ENCODE measurements at regions not wholly inside any gene's neighbourhood (a gene's known extent, or its start where the extent isn't known, plus 50 kb on each side); places are given as distances from the start of the nearest gene placed in this dataset.
"Not testable (repeated sequence)": the region's sequence is repeated elsewhere in the genome, so short reads cannot be mapped to it uniquely, and the experiment has no call there.

DNA sequence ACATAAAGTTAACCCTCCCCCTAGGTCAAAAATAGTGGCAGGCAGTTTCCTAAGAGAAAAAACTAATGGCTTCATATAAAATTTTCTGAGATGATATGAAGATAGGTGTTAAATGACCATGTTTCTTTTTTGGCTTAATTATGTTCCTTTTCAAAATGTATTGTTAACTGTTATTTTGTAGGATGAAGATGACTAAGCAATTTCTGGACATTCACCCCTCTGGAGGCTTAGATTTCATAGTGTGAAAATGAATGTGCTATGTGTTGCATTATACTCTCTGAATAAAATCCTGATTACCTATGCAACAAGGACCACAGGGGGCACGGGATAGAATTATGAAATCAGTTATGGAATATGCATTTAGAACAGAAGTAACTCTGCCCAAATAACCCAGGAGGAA, 233.5 kb downstream of the MRPS30 start:
- DNase-seq (ENCODE audit: low read depth) = no peak

DNA sequence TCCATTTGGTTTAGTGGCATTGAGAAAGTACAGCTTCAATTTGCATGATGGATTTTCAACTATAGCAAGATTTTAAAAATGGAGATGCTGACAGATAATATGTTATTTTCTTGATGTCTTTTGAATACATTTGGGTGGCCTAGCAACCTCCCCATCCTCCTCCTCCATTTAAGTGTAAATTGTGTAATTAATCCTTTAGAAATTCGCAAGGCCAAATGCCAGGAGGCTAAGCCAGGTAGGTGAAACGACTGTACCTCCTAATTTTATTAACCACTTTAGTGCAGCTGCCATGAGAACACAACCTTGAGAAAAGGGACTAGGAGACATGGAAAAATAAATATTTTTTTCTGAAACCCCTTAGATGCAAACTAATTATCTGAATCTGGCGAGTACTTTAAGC, 248.8 kb downstream of the MRPS30 start:
- DNase-seq (ENCODE audit: low read depth) = no peak

GRCh38 chr5:45060724-45061123, 252.0 kb downstream of the MRPS30 start:
- DNase-seq (ENCODE audit: low read depth) = no peak

DNA sequence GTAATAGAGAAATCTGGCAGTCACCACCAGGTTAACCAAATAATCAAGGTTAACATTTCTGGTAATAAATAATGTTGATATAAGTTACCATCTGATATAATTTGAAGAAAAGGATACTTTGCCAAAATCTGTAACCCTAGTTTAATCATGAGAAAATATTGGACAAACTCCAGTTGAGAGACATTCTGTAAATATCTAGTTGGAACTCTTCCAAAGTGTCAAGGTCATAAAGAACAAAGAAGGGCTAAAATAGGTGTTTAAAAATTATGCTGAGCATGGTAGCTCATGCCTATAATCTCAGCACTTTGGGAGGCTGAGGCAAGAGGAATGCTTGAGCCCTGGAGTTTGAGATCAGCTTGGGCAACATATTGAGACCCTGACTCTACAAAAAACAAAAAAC, 253.3 kb downstream of the MRPS30 start:
- no peak for DNase-seq (ENCODE audit: low read depth)

DNA sequence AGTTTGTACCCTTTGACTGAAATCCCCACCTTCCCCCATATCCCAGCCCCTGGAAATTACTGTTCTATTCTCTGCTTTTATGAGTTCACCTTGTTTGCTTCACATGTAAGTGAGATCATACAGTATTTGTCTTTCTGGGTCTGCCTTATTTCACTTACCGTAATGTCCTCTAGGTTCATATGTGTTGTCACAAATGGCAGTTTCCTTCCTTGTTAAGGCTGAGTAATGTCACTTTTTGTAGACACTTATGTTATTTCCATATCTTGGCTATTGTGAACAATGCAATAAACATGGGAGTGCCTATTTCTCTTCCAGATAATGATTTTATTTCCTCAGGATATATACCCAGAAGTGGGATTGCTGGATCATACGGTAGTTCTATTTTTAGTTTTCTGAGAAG, 272.3 kb downstream of the MRPS30 start:
- no peak for DNase-seq (ENCODE audit: low read depth)

DNA sequence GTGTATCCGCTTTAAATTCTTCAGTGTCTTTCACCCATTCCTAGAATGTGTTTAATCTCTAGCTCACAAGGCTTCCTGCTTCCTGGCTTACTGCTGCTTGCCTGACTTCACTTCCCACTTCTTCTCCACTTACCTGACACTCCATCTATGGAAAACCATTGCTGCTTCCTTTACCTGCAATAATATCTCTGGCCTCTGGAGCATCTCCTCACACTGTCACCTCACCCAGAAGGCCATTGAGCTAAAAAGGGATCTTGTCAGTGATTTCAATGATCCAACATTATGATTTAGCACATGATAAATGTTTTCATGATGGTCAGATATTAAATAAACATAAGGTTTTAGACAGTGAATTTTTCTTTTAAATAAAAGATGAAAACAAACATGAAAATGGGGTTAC, 281.1 kb downstream of the MRPS30 start:
- no peak for DNase-seq (ENCODE audit: low read depth)

DNA sequence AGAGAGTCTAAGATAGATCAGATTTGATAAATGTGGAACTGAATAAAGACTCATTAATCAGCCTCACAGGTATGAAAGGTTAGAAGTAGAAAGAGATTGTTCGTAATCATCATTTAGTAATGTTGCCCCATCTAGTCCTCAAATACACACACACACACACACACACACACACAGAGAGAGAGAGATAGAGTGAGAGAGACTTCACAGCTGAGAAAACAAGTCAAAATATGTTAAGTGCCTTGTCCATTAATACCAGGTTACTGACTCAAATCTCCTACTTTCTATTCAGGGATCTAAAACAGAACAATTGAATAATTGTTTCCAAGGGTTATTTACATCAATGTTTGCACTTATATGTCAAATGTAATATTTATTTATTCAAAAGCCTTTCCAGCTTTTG, 284.6 kb downstream of the MRPS30 start:
- no peak for DNase-seq (ENCODE audit: low read depth)

DNA sequence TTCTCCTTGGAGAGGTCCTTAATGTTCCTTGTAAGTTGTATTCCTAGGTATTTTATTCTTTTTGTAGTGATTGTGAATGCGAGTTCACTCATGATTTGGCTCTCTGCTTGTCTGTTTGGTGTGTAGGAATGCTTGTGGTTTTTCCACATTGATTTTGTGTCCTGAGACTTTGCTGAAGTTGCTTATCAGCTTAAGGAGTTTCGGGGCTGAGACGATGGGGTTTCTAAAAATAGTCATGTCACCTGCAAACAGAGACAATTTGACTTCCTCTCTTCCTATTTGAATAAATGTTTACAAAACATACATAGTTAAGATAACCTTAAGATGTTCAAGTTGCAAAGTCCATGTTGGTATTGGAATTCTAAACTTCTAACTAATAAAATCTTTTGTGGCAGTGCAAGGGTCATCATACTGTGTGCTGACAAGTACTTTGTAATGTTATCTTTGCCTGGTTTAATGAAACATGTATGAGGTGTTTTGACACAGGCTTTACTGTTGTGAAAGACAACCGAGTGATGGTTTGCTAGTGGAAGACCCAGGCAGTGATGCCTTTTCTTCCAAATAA, 286.2 kb downstream of the MRPS30 start:
- DNase-seq (ENCODE audit: low read depth) = no peak

- DNase-seq (ENCODE audit: low read depth) = no peak
Measured at GRCh38 chr5:45098483-45098882, 289.7 kb downstream of the MRPS30 start.

GRCh38 chr5:45101146-45101545, 292.4 kb downstream of the MRPS30 start:
- DNase-seq (ENCODE audit: low read depth) = peak; percentile 57

GRCh38 chr5:45105491-45105994, 296.8 kb downstream of the MRPS30 start:
- DNase-seq (ENCODE audit: low read depth) = no peak

DNA sequence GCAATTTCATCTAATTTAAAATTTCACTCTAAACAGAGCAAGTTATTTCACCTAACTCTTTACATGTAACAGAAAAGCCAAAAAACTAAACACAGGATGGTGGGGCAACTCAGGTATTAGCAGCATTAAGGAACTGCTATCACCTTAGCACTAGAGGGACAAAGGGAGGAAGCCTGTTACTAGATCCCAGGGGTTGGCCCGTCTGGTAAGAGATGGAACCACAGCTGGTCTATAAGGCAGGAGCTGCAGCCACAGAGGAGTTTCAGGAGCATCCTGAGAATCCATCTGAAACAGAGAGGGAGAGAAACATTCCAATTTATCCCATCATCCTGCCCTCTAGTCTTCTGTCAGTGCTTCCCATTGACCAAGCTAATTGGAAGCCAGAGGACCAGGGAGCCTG, 300.3 kb downstream of the MRPS30 start:
- no peak for DNase-seq (ENCODE audit: low read depth)

DNA sequence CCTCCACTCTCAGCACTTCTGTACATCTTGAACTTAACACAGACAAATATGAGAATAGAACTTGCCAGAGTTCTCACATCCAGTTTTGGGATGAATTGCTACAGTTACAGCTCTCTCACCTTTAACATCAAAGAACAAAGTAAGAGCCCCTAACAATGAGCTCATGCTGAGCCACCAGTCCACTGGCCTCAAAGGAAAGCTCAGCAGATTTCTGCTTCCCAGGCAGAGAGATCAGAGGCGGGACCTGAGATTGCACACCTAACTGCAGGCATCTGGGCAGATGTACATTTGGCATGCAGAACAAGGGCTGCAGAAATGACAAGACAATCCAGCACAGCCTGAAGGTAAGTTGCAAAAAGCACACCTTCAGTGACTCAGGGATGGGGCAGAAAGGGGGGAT, 300.9 kb downstream of the MRPS30 start:
- DNase-seq (ENCODE audit: low read depth) = no peak

DNA sequence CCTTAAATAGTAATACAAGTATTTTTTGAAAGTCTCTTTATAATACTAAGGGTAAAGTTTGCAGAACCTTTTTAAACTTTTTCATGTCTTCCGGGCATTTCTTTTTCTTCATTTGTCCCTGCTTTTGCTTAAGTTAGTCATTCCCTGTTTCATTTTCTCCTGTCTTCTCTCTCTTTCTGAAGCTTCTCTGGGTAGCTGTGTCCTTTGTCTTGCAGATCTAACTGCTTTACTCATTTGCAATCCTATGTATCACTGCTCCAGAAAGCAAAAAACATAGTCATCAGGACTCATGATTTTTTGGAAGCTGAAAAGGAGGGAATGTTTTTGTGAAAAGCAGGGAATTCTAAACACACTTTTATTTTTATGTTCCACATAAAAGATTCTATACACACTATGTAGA, 301.7 kb downstream of the MRPS30 start:
- DNase-seq (ENCODE audit: low read depth) = no peak

GRCh38 chr5:45113726-45114125, 305.0 kb downstream of the MRPS30 start:
- DNase-seq (ENCODE audit: low read depth) = peak; percentile 85

DNA sequence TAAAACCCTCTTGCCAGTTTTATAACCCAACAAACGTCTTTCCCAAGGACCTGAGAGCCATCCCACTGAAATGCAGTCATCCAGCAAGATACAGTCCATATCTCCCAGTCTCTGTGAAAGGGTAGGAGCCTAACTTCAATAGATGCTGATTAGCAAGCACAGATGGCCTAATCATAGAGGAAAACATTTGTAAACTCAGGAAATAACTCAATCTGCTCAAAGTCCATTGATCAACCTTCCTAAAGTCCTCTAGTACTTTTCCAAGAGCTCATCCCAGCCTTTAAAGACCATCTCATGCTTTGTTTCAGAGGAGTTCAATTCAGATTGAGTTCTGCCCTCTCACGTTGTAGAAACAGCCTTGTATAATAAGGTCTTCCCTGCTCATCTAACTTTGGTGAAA, 324.2 kb downstream of the MRPS30 start:
- DNase-seq (ENCODE audit: low read depth) = no peak

GRCh38 chr5:45162974-45163373, 354.2 kb downstream of the MRPS30 start:
- DNase-seq (ENCODE audit: low read depth) = peak; percentile 4

DNA sequence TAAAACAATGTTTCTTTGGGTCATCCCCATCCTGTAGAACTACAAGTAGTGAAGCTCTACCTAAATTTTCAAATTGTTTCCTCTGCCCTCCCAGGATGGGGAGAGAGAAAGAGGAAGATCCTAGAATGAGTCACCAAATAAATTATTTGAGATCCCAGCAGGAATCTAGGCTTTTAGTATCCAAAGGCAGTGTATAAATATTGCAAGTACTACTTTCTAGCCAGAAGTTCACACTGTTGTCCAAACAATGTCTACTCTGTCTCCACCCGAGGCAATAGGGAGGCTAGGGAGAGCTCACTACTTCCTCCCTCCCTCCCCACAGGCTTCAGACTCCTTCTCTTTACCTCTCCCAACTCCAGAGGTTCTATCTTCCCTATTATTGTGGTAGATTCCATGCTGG, 362.8 kb downstream of the MRPS30 start:
- peak; percentile 56 for DNase-seq (ENCODE audit: low read depth)

GRCh38 chr5:45172634-45173033, 363.9 kb downstream of the MRPS30 start:
- not testable (repeated sequence) for DNase-seq (ENCODE audit: low read depth)

GRCh38 chr5:45179686-45180085, 370.9 kb downstream of the MRPS30 start:
- no peak for DNase-seq (ENCODE audit: low read depth)

- DNase-seq (ENCODE audit: low read depth) = no peak
Measured at GRCh38 chr5:45189042-45189441, 380.3 kb downstream of the MRPS30 start.

DNA sequence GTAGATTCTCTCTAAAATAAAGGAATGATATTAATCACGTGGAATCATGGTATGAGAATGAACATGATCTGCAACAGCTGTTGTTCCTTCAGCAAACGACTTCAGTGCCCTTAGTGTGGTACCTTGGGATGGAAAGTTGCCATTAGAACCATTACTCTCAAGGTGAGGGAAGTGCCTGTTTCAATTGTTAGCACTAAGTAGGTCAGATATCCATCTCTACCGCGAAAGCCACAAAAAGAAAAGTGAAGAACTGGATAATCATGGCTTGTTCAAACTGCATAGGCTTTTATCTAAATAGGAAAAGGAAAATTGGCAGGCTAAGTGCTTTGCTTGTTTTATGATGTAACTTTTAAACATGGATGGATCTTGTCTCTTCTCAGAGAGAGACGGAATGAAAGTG, 380.7 kb downstream of the MRPS30 start:
- no peak for DNase-seq (ENCODE audit: low read depth)

GRCh38 chr5:45195026-45195425, 386.3 kb downstream of the MRPS30 start:
- DNase-seq (ENCODE audit: low read depth) = no peak
